Tibial nerve (tissue), 4 donors: ENCODE measurements at regions not wholly inside any gene's neighbourhood (a gene's known extent, or its start where the extent isn't known, plus 50 kb on each side); places are given as distances from the start of the nearest gene placed in this dataset.

Source experiments
- EP300 ChIP-seq, 2 donors: sonication (generic); formaldehyde crosslinking; IDR thresholded peaks; one replicate each; pipeline ENCODE4 v1.6.1; 2017; ENCODE audit warnings: antibody characterized with exemption in 2 of 2, mild to moderate bottlenecking in 1 of 2
- POLR2A ChIP-seq, 2 donors: fragments of 450-650 bp; IDR thresholded peaks; one replicate each; pipeline ENCODE4 v1.6.1; 2017; ENCODE audit warnings: antibody characterized with exemption in 2 of 2, mild to moderate bottlenecking in 2 of 2, moderate library complexity in 2 of 2
- TF ChIP-seq, protein P1 (sequence below), 5 experiments: fragments of 200-600 bp in 3 of 5; fragments of 450-650 bp in 2 of 5; sonication (generic) in 3 of 5; IDR thresholded peaks; one replicate each; pipeline ENCODE4 v1.5.1; 2016 to 2019; ENCODE audit warnings: antibody characterized with exemption in 5 of 5, mild to moderate bottlenecking in 3 of 5, moderate library complexity in 2 of 5

DNA sequence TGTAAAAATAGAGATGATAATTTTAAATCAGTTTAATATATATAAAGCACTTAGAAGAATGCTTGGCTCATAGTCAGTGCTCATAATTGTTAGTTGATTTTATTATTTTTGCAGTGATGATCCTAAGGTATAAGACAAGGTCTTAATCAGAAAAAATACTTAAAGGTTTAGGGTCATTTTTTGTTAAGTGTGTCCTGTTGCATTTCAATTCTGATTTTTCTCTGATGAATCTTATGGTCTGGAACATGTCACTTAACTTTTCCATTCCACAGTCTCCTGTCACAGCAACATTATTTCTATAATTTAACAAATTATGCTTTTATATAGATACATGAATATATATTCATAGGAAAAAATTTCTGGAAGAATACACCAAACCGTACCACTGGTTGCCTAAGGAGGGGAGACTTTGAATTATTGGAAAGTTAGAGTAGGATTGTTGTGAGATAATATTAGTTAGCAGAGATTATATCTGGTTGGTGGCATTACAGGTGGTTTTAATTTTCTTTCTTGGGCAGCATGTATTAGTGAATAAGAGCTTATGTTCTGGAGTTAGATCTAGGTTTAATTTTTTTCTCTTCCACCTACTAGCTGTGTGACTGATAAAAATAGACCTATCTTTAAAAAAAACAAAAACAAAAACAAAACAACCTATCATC is 188.7 kb downstream of the TANC2 start:
- TF ChIP-seq, protein P1, sequence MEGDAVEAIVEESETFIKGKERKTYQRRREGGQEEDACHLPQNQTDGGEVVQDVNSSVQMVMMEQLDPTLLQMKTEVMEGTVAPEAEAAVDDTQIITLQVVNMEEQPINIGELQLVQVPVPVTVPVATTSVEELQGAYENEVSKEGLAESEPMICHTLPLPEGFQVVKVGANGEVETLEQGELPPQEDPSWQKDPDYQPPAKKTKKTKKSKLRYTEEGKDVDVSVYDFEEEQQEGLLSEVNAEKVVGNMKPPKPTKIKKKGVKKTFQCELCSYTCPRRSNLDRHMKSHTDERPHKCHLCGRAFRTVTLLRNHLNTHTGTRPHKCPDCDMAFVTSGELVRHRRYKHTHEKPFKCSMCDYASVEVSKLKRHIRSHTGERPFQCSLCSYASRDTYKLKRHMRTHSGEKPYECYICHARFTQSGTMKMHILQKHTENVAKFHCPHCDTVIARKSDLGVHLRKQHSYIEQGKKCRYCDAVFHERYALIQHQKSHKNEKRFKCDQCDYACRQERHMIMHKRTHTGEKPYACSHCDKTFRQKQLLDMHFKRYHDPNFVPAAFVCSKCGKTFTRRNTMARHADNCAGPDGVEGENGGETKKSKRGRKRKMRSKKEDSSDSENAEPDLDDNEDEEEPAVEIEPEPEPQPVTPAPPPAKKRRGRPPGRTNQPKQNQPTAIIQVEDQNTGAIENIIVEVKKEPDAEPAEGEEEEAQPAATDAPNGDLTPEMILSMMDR (IDR thresholded peaks at IDR 0.05), result no peak
- no peak for TF ChIP-seq POLR2A (IDR thresholded peaks at IDR 0.05)
- TF ChIP-seq EP300 (IDR thresholded peaks at IDR 0.05), result no peak
